GM21786 (cell line): ENCODE measurements at regions not wholly inside any gene's neighbourhood (a gene's known extent, or its start where the extent isn't known, plus 50 kb on each side); places are given as distances from the start of the nearest gene placed in this dataset.

Source experiments
- ATAC-seq: cut with Tn5 transposase; IDR thresholded peaks from one replicate; pipeline ENCODE4 v1.9.1; 2021; ENCODE audit not compliant: unreplicated experiment

GRCh38 chr20:23207826-23208540 lies 121.9 kb upstream of the CD93 start:
- ATAC-seq = no peak

- no peak for ATAC-seq
Observed at GRCh38 chr20:23206995-23207394, 120.9 kb upstream of the CD93 start.

GRCh38 chr20:23206061-23206460 lies 119.9 kb upstream of the CD93 start:
- no peak for ATAC-seq

- no peak for ATAC-seq
Observed at GRCh38 chr20:23205611-23206041, 119.5 kb upstream of the CD93 start.

GRCh38 chr20:23205211-23205610 lies 119.1 kb upstream of the CD93 start:
- ATAC-seq = no peak

GRCh38 chr20:23203951-23204730 lies 118.0 kb upstream of the CD93 start:
- no peak for ATAC-seq

GRCh38 chr20:23203310-23203709 lies 117.2 kb upstream of the CD93 start:
- no peak for ATAC-seq

- no peak for ATAC-seq
Observed at GRCh38 chr20:23201658-23202057, 115.5 kb upstream of the CD93 start.

GRCh38 chr20:23200914-23201313 lies 114.8 kb upstream of the CD93 start:
- ATAC-seq = no peak

GRCh38 chr20:23200413-23200812 lies 114.3 kb upstream of the CD93 start:
- no peak for ATAC-seq

- ATAC-seq = no peak
Observed at GRCh38 chr20:23199356-23199755, 113.2 kb upstream of the CD93 start.

- no peak for ATAC-seq
Observed at GRCh38 chr20:23198815-23199214, 112.7 kb upstream of the CD93 start.

GRCh38 chr20:23197836-23198235 lies 111.7 kb upstream of the CD93 start:
- ATAC-seq = no peak

- ATAC-seq = no peak
Observed at GRCh38 chr20:23195636-23196035, 109.5 kb upstream of the CD93 start.

GRCh38 chr20:23193801-23194384 lies 107.8 kb upstream of the CD93 start:
- ATAC-seq = no peak

GRCh38 chr20:23192469-23192868 lies 106.3 kb upstream of the CD93 start:
- no peak for ATAC-seq

- no peak for ATAC-seq
Observed at GRCh38 chr20:23190557-23190956, 104.4 kb upstream of the CD93 start.

- ATAC-seq = no peak
Observed at GRCh38 chr20:23189854-23190253, 103.7 kb upstream of the CD93 start.

- no peak for ATAC-seq
Observed at GRCh38 chr20:23189341-23189740, 103.2 kb upstream of the CD93 start.

GRCh38 chr20:23188377-23189169 lies 102.4 kb upstream of the CD93 start:
- ATAC-seq = no peak

GRCh38 chr20:23187751-23188150 lies 101.6 kb upstream of the CD93 start:
- ATAC-seq = no peak
